ENCODE measurements at regions not wholly inside any gene's neighbourhood (a gene's known extent, or its start where the extent isn't known, plus 50 kb on each side); places are given as distances from the start of the nearest gene placed in this dataset.

DNA sequence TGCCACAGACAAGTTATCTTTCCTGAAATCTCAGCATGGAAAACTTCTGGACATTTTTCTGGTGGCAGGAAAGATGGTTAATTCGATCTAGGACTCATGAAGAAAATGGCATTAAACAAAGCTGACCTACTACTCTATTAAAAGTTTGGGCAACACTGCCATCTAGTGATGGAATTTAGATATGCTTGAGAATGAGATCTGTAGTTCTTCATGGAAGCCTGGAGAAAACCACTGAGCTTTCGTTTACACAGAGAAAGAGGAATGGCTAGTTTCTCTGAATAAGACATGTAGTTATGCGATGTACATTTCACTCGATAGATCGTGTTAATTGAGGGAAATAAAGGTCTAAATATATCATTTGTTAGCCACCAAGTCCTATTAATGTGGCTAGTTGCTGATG is 51.7 kb upstream of the CHRDL1 start:
- peak; percentile 19 for DNase-seq

DNA sequence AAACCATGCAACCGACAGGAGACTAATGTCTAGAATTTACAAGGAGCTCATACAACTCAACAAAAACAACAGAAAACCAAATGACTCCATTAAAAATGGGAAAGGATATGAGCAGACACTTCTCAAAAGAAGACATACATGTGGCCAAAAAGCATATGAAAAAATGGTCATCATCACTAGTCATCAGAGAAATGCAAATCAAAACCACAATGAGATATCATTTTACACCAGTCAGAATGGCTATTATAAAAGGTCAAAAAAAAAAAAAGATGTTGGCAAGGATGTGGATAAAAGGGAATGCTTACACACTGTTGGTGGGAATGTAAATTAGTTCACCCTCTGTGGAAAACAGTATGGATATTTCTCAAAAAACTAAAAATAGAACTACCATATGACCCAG is 50.5 kb upstream of the CHRDL1 start:
- no peak for DNase-seq
